ENCODE measurements at regions not wholly inside any gene's neighbourhood (a gene's known extent, or its start where the extent isn't known, plus 50 kb on each side); places are given as distances from the start of the nearest gene placed in this dataset.

DNA sequence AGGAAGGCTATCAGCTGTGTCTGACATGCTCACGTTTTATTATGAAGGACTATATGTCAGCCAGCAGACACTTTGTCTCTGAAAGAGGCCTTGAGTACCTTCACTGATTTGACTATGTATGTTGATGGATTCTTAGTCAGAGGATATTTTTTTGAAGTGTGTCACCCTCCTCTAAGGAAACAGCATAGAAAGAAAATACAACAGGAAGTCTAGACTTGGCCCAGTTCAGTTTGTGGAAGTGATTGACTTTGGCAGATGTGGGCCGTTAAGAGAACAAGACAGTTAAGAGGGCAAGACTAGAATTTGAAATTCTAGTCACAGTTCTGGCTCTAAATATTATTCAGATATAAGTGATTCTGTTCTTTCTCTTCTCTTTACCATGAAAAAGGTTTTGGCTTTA, 471.5 kb downstream of the CDH8 start:
- WGBS, 2 donors, result 17 to 24% methylated on average over 2 of the region's 2 CpGs
- TF ChIP-seq POLR2A (IDR thresholded peaks at IDR 0.05) (no peak), CTCF (IDR thresholded peaks at IDR 0.05) (no peak)
- no peaks in the 10 kb centered on the region for H3K4me1 ChIP-seq
- H3K36me3 ChIP-seq, result no peaks in the 10 kb centered on the region
- no peaks in the 10 kb centered on the region for H3K9me3 ChIP-seq
- H3K4me3 ChIP-seq (replicated peaks in 1 of 3), result no peak overlapping the region
- H3K27ac ChIP-seq, result no peak overlapping the region
- no peaks in the 10 kb centered on the region for H3K27me3 ChIP-seq
- intact Hi-C loops (cut with DNase I), result no loop called here
- DNase-seq, result no peak

GRCh38 chr16:61555718-61556441, 480.4 kb downstream of the CDH8 start:
- H3K27ac ChIP-seq, result no peak overlapping the region
- DNase-seq, result no peak
- H3K36me3 ChIP-seq, result no peaks in the 10 kb centered on the region
- intact Hi-C loops (cut with DNase I), result no loop called here
- TF ChIP-seq CTCF (IDR thresholded peaks at IDR 0.05), result no peak
- no peak for TF ChIP-seq POLR2A (IDR thresholded peaks at IDR 0.05)
- H3K9me3 ChIP-seq, result no peaks in the 10 kb centered on the region
- 88 to 90% methylated on average over 21 to 23 of the region's 24 CpGs for WGBS, 2 donors
- no peaks in the 10 kb centered on the region for H3K27me3 ChIP-seq
- no peak overlapping the region for H3K4me3 ChIP-seq (replicated peaks in 1 of 3)
- H3K4me1 ChIP-seq, result no peaks in the 10 kb centered on the region

DNA sequence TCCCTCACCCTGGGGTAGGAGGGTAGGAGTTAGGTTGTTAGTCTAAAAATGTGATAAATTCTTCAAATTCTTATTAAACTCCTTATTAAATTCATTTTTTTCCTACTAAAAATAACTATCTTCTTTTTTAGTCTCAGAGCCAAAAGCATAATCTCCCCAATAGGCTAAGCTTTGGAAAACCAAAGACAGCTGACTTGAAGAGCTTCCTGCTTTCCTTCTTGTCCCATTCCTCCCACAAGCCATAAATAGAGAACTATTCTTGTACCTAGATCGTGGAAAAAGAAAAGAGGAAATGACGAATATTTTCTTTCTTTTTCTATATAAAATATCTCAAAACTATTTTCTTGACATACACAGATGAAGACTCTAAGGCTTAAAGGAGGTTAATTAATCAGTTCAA, 486.9 kb downstream of the CDH8 start:
- Histone ChIP-seq H3K4me1 (no peaks in the 10 kb centered on the region), H3K9me3 (no peaks in the 10 kb centered on the region), H3K4me3 (replicated peaks in 1 of 3) (no peak overlapping the region), H3K36me3 (no peaks in the 10 kb centered on the region), H3K27ac (no peak overlapping the region), H3K27me3 (no peaks in the 10 kb centered on the region)
- intact Hi-C loops (cut with DNase I), result no loop called here
- DNase-seq, result no peak
- TF ChIP-seq CTCF (IDR thresholded peaks at IDR 0.05), result no peak
- TF ChIP-seq POLR2A (IDR thresholded peaks at IDR 0.05), result no peak
- 63 to 69% methylated on average over 2 of the region's 2 CpGs for WGBS, 2 donors

DNA sequence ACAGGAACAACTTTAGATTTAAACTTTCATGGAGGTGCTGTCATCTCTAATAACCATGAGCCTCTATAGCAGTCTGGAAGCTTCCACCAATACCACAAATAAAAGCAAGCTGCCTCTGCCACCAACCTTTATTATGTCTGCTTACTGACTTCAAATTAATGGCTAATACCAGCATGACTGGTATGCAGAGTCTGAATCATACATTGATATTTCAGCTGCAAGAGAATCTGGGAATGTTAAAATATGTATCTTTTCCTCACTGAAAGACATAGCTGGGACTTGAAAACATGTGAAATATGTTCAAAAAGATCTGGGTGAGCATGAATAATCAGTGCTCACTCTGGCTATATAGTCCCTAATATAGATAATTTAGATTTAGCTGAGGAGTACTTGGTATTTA, 488.6 kb downstream of the CDH8 start:
- H3K27ac ChIP-seq, result no peak overlapping the region
- no peaks in the 10 kb centered on the region for H3K9me3 ChIP-seq
- intact Hi-C loops (cut with DNase I), result no loop called here
- H3K4me1 ChIP-seq, result no peaks in the 10 kb centered on the region
- no peak for DNase-seq
- no peaks in the 10 kb centered on the region for H3K36me3 ChIP-seq
- H3K27me3 ChIP-seq, result no peaks in the 10 kb centered on the region
- no peak overlapping the region for H3K4me3 ChIP-seq (replicated peaks in 1 of 3)
- TF ChIP-seq POLR2A (IDR thresholded peaks at IDR 0.05) (no peak), CTCF (IDR thresholded peaks at IDR 0.05) (no peak)

DNA sequence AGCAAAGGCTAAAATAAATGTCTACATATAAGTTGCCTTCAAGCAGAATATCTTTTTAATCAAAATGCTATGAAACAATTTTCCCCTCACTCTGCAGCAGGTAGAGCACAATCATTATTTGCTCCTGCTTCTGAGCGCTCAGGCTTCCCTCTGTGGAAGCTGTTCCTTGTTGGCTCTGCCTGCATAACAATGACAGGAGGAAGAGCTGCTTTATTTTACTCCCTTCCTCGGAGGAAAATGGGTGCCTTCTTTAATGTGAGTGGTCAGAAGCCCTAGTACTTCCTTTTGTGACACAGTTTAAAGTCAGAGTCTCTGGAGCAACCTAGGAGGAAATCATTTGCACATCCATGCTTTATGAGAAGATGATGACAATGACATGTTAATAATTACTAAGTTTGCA, 492.1 kb downstream of the CDH8 start:
- Histone ChIP-seq H3K4me3 (replicated peaks in 1 of 3) (no peak overlapping the region), H3K36me3 (no peaks in the 10 kb centered on the region), H3K27me3 (no peaks in the 10 kb centered on the region), H3K4me1 (no peaks in the 10 kb centered on the region), H3K27ac (no peak overlapping the region), H3K9me3 (no peaks in the 10 kb centered on the region)
- TF ChIP-seq CTCF (IDR thresholded peaks at IDR 0.05), result no peak
- TF ChIP-seq POLR2A (IDR thresholded peaks at IDR 0.05), result no peak
- DNase-seq, result no peak
- intact Hi-C loops (cut with DNase I), result no loop called here
- WGBS, 2 donors, result 41 to 51% methylated on average over 2 of the region's 2 CpGs
